ENCODE measurements at regions not wholly inside any gene's neighbourhood (a gene's known extent, or its start where the extent isn't known, plus 50 kb on each side); places are given as distances from the start of the nearest gene placed in this dataset.

- H3K27me3 ChIP-seq (replicated peaks; ENCODE audit: insufficient read depth): no peaks in the 10 kb centered on the region
- no peaks in the 10 kb centered on the region for H3K4me1 ChIP-seq (replicated peaks)
- no peak for DNase-seq (ENCODE audit: low spot score)
- no peak overlapping the region for H3K27ac ChIP-seq
- no peak overlapping the region for H3K4me3 ChIP-seq
- no peaks in the 10 kb centered on the region for H3K36me3 ChIP-seq
- intact Hi-C loops (cut with DNase I): no loop called here
- TF ChIP-seq, protein P1, sequence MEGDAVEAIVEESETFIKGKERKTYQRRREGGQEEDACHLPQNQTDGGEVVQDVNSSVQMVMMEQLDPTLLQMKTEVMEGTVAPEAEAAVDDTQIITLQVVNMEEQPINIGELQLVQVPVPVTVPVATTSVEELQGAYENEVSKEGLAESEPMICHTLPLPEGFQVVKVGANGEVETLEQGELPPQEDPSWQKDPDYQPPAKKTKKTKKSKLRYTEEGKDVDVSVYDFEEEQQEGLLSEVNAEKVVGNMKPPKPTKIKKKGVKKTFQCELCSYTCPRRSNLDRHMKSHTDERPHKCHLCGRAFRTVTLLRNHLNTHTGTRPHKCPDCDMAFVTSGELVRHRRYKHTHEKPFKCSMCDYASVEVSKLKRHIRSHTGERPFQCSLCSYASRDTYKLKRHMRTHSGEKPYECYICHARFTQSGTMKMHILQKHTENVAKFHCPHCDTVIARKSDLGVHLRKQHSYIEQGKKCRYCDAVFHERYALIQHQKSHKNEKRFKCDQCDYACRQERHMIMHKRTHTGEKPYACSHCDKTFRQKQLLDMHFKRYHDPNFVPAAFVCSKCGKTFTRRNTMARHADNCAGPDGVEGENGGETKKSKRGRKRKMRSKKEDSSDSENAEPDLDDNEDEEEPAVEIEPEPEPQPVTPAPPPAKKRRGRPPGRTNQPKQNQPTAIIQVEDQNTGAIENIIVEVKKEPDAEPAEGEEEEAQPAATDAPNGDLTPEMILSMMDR (IDR thresholded peaks at IDR 0.05): no peak
- TF ChIP-seq POLR2A (IDR thresholded peaks at IDR 0.05) (no peak), POLR2AphosphoS5 (IDR thresholded peaks at IDR 0.05) (no peak)
- H3K9me3 ChIP-seq: no peaks in the 10 kb centered on the region
These were observed 149.7 kb downstream of the PHLDA1 start for GRCh38 chr12:75881920-75882319.

GRCh38 chr12:75877763-75878621 is 153.6 kb downstream of the PHLDA1 start:
- Histone ChIP-seq H3K4me1 (replicated peaks) (no peaks in the 10 kb centered on the region), H3K27me3 (replicated peaks; ENCODE audit: insufficient read depth) (no peaks in the 10 kb centered on the region), H3K36me3 (no peaks in the 10 kb centered on the region), H3K4me3 (no peak overlapping the region), H3K27ac (no peak overlapping the region), H3K9me3 (no peaks in the 10 kb centered on the region)
- no peak for DNase-seq (ENCODE audit: low spot score)
- intact Hi-C loops (cut with DNase I): no loop called here
- WGBS: 22% methylated on average over 13 of the region's 13 CpGs
- TF ChIP-seq, protein P1 (IDR thresholded peaks at IDR 0.05): no peak
- no peak for TF ChIP-seq POLR2A (IDR thresholded peaks at IDR 0.05)
- TF ChIP-seq POLR2AphosphoS5 (IDR thresholded peaks at IDR 0.05): no peak

DNA sequence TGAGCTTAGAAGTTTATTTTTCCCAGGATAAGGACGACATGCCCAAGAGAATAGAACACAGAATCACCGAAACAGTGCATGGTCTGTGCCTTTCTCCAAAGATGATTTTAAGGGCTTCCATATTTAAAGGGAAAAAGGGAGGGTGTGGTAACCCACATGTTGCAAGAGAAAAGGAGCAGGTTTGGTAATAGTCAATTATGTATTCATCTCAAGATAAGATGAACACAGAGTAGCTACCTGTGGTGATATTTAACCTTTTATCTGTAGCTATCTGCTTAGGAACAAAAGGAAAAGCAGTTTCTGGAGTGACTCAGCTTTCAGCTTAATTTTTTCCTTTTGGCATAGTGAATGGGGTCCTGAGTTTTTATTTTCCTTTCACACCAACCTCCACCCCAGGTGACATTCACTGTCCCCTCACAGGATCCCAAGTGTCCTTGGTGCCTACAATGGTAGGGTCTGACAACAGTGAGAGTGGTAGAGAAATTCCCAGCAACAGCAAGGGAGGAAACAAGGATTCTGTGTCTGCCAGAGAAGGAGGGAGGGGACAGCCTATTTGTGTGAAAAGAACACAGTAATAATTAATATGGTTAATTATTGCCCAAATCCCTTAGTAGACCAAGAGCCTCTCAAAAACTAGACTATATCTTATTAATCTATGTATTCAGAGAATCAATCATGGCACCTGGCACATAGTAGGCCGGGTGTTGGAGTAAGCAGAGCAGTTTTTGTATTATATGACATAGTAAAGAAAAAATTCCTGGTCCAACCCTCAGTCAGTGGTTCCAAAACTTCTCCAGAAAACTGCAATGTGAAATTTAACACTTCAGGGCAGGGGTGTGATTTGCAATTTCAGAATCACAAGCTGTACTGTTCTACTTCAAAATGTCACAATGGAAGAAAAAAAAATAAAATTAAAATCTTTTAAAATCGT is 154.5 kb downstream of the PHLDA1 start:
- Histone ChIP-seq H3K27me3 (replicated peaks; ENCODE audit: insufficient read depth) (no peaks in the 10 kb centered on the region), H3K36me3 (no peaks in the 10 kb centered on the region), H3K27ac (no peak overlapping the region), H3K4me1 (replicated peaks) (no peaks in the 10 kb centered on the region), H3K4me3 (no peak overlapping the region), H3K9me3 (no peaks in the 10 kb centered on the region)
- whole genome bisulfite sequencing: 39% methylated on average over 4 of the region's 4 CpGs
- intact Hi-C loops (cut with DNase I): no loop called here
- no peak for DNase-seq (ENCODE audit: low spot score)
- TF ChIP-seq POLR2AphosphoS5 (IDR thresholded peaks at IDR 0.05) (no peak), POLR2A (IDR thresholded peaks at IDR 0.05) (no peak)
- TF ChIP-seq, protein P1 (IDR thresholded peaks at IDR 0.05): no peak

- Histone ChIP-seq H3K27me3 (replicated peaks; ENCODE audit: insufficient read depth) (no peaks in the 10 kb centered on the region), H3K4me1 (replicated peaks) (no peaks in the 10 kb centered on the region), H3K36me3 (no peaks in the 10 kb centered on the region), H3K4me3 (no peak overlapping the region), H3K9me3 (no peaks in the 10 kb centered on the region), H3K27ac (no peak overlapping the region)
- intact Hi-C loops (cut with DNase I): no loop called here
- no peak for DNase-seq (ENCODE audit: low spot score)
- WGBS: 81% methylated on average over 2 of the region's 2 CpGs
- TF ChIP-seq, protein P1 (IDR thresholded peaks at IDR 0.05): no peak
- TF ChIP-seq POLR2A (IDR thresholded peaks at IDR 0.05) (no peak), POLR2AphosphoS5 (IDR thresholded peaks at IDR 0.05) (no peak)
These were observed 157.1 kb downstream of the PHLDA1 start for GRCh38 chr12:75874441-75874840.

Measured in prostate gland (tissue), 2 donors.